Panc1 (cell line): ENCODE measurements at regions not wholly inside any gene's neighbourhood (a gene's known extent, or its start where the extent isn't known, plus 50 kb on each side); places are given as distances from the start of the nearest gene placed in this dataset.

Source experiments
- POLR2AphosphoS5 ChIP-seq: IDR thresholded peaks from 2 replicates; pipeline ENCODE4 v1.6.1; 2012; ENCODE audit warnings: mild to moderate bottlenecking, low read depth, low read length, moderate library complexity
- SIN3A ChIP-seq: IDR thresholded peaks from 2 replicates; pipeline ENCODE4 v1.6.1; 2012; ENCODE audit warnings: low read depth, mild to moderate bottlenecking, low read length, moderate library complexity, borderline replicate concordance; ENCODE audit not compliant: insufficient read depth
- TCF7L2 ChIP-seq: IDR thresholded peaks from 2 replicates; pipeline ENCODE4 v1.6.1; 2011; ENCODE audit warnings: mild to moderate bottlenecking, low read depth, low read length, inconsistent platforms
- TF ChIP-seq, protein P1 (sequence below): fragments of 450-650 bp; IDR thresholded peaks from 2 replicates; pipeline ENCODE4 v1.5.1; 2017; ENCODE audit warnings: mild to moderate bottlenecking
- TF ChIP-seq, protein P2 (sequence below), 2 experiments: IDR thresholded peaks; 2 replicates each; pipeline ENCODE4 v1.6.1; 2011 to 2012; ENCODE audit warnings: low read depth in 2 of 2, control low read depth in 1 of 2, low read length in 1 of 2, mild to moderate bottlenecking in 1 of 2, moderate library complexity in 1 of 2; ENCODE audit not compliant: insufficient read depth in 1 of 2

GRCh38 chr21:41565550-41565949, 57.6 kb upstream of the TMPRSS2 start:
- TF ChIP-seq, protein P1, sequence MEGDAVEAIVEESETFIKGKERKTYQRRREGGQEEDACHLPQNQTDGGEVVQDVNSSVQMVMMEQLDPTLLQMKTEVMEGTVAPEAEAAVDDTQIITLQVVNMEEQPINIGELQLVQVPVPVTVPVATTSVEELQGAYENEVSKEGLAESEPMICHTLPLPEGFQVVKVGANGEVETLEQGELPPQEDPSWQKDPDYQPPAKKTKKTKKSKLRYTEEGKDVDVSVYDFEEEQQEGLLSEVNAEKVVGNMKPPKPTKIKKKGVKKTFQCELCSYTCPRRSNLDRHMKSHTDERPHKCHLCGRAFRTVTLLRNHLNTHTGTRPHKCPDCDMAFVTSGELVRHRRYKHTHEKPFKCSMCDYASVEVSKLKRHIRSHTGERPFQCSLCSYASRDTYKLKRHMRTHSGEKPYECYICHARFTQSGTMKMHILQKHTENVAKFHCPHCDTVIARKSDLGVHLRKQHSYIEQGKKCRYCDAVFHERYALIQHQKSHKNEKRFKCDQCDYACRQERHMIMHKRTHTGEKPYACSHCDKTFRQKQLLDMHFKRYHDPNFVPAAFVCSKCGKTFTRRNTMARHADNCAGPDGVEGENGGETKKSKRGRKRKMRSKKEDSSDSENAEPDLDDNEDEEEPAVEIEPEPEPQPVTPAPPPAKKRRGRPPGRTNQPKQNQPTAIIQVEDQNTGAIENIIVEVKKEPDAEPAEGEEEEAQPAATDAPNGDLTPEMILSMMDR = no peak
- TF ChIP-seq, protein P2, sequence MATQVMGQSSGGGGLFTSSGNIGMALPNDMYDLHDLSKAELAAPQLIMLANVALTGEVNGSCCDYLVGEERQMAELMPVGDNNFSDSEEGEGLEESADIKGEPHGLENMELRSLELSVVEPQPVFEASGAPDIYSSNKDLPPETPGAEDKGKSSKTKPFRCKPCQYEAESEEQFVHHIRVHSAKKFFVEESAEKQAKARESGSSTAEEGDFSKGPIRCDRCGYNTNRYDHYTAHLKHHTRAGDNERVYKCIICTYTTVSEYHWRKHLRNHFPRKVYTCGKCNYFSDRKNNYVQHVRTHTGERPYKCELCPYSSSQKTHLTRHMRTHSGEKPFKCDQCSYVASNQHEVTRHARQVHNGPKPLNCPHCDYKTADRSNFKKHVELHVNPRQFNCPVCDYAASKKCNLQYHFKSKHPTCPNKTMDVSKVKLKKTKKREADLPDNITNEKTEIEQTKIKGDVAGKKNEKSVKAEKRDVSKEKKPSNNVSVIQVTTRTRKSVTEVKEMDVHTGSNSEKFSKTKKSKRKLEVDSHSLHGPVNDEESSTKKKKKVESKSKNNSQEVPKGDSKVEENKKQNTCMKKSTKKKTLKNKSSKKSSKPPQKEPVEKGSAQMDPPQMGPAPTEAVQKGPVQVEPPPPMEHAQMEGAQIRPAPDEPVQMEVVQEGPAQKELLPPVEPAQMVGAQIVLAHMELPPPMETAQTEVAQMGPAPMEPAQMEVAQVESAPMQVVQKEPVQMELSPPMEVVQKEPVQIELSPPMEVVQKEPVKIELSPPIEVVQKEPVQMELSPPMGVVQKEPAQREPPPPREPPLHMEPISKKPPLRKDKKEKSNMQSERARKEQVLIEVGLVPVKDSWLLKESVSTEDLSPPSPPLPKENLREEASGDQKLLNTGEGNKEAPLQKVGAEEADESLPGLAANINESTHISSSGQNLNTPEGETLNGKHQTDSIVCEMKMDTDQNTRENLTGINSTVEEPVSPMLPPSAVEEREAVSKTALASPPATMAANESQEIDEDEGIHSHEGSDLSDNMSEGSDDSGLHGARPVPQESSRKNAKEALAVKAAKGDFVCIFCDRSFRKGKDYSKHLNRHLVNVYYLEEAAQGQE (IDR thresholded peaks at IDR 0.05; ENCODE audit: insufficient read depth in 1 of 2, low read depth in 2 of 2, low read length in 1 of 2) = no peak
- TF ChIP-seq POLR2AphosphoS5 (no peak), TCF7L2 (no peak), SIN3A (no peak)
